ENCODE measurements at regions not wholly inside any gene's neighbourhood (a gene's known extent, or its start where the extent isn't known, plus 50 kb on each side); places are given as distances from the start of the nearest gene placed in this dataset.

GRCh38 chr10:33680036-33680435 lies 345.6 kb upstream of the NRP1 start:
- H3K4me1 ChIP-seq (ENCODE audit: control insufficient read depth in 3 of 3, insufficient read depth in 2 of 3, low read depth in 1 of 3, low read length in 2 of 3) = no peaks in the 10 kb centered on the region
- no peak overlapping the region for H3K27ac ChIP-seq (ENCODE audit: low read depth in 1 of 3, low read length in 2 of 3)
- H3K9me3 ChIP-seq (ENCODE audit: control insufficient read depth in 2 of 2, insufficient read depth in 1 of 2, low read depth in 1 of 2, low read length in 1 of 2) = no peaks in the 10 kb centered on the region
- WGBS, 3 donors = 65 to 75% (median 74%) methylated on average over 5 of the region's 5 CpGs
- H3K36me3 ChIP-seq (ENCODE audit: control insufficient read depth in 3 of 3, insufficient read depth in 2 of 3, low read depth in 1 of 3, low read length in 3 of 3) = no peaks in the 10 kb centered on the region
- no peak overlapping the region for H3K4me3 ChIP-seq (ENCODE audit: low read depth in 1 of 3, low read length in 3 of 3)
- DNase-seq = no peak
- no peak for FAIRE-seq
- no peaks in the 10 kb centered on the region for H3K27me3 ChIP-seq (ENCODE audit: control insufficient read depth in 3 of 3, insufficient read depth in 3 of 3, low read length in 3 of 3)

- 81 to 84% (median 84%) methylated on average over 9 of the region's 9 CpGs for WGBS, 3 donors
- H3K9me3 ChIP-seq (ENCODE audit: control insufficient read depth in 2 of 2, insufficient read depth in 1 of 2, low read depth in 1 of 2, low read length in 1 of 2) = no peaks in the 10 kb centered on the region
- no peaks in the 10 kb centered on the region for H3K27me3 ChIP-seq (ENCODE audit: control insufficient read depth in 3 of 3, insufficient read depth in 3 of 3, low read length in 3 of 3)
- DNase-seq (no peak), FAIRE-seq (no peak)
- H3K4me3 ChIP-seq (ENCODE audit: low read depth in 1 of 3, low read length in 3 of 3) = no peak overlapping the region
- no peaks in the 10 kb centered on the region for H3K36me3 ChIP-seq (ENCODE audit: control insufficient read depth in 3 of 3, insufficient read depth in 2 of 3, low read depth in 1 of 3, low read length in 3 of 3)
- H3K4me1 ChIP-seq (ENCODE audit: control insufficient read depth in 3 of 3, insufficient read depth in 2 of 3, low read depth in 1 of 3, low read length in 2 of 3) = no peaks in the 10 kb centered on the region
- no peak overlapping the region for H3K27ac ChIP-seq (ENCODE audit: low read depth in 1 of 3, low read length in 2 of 3)
Measured at GRCh38 chr10:33676606-33677339, 342.3 kb upstream of the NRP1 start.

GRCh38 chr10:33674986-33675599 lies 340.6 kb upstream of the NRP1 start:
- Histone ChIP-seq H3K36me3 (ENCODE audit: control insufficient read depth in 3 of 3, insufficient read depth in 2 of 3, low read depth in 1 of 3, low read length in 3 of 3) (no peaks in the 10 kb centered on the region), H3K4me3 (ENCODE audit: low read depth in 1 of 3, low read length in 3 of 3) (no peak overlapping the region), H3K27ac (ENCODE audit: low read depth in 1 of 3, low read length in 2 of 3) (peak overlapping the region in 1 of 3 donors; percentile 21), H3K9me3 (ENCODE audit: control insufficient read depth in 2 of 2, insufficient read depth in 1 of 2, low read depth in 1 of 2, low read length in 1 of 2) (no peaks in the 10 kb centered on the region), H3K27me3 (ENCODE audit: control insufficient read depth in 3 of 3, insufficient read depth in 3 of 3, low read length in 3 of 3) (no peaks in the 10 kb centered on the region), H3K4me1 (ENCODE audit: control insufficient read depth in 3 of 3, insufficient read depth in 2 of 3, low read depth in 1 of 3, low read length in 2 of 3) (no peaks in the 10 kb centered on the region)
- no peak for DNase-seq
- FAIRE-seq = no peak
- WGBS, 3 donors = 64 to 83% (median 76%) methylated on average over 10 of the region's 10 CpGs

GRCh38 chr10:33674491-33674890 lies 340.0 kb upstream of the NRP1 start:
- WGBS, 3 donors = 81 to 86% (median 83%) methylated on average over 2 of the region's 2 CpGs
- no peaks in the 10 kb centered on the region for H3K36me3 ChIP-seq (ENCODE audit: control insufficient read depth in 3 of 3, insufficient read depth in 2 of 3, low read depth in 1 of 3, low read length in 3 of 3)
- DNase-seq = no peak

GRCh38 chr10:33673839-33674415 lies 339.5 kb upstream of the NRP1 start:
- H3K9me3 ChIP-seq (ENCODE audit: control insufficient read depth in 2 of 2, insufficient read depth in 1 of 2, low read depth in 1 of 2, low read length in 1 of 2) = no peaks in the 10 kb centered on the region
- no peaks in the 10 kb centered on the region for H3K4me1 ChIP-seq (ENCODE audit: control insufficient read depth in 3 of 3, insufficient read depth in 2 of 3, low read depth in 1 of 3, low read length in 2 of 3)
- WGBS, 3 donors = 74 to 92% (median 84%) methylated on average over 3 of the region's 3 CpGs
- no peak for FAIRE-seq
- no peak overlapping the region for H3K27ac ChIP-seq (ENCODE audit: low read depth in 1 of 3, low read length in 2 of 3)
- no peaks in the 10 kb centered on the region for H3K27me3 ChIP-seq (ENCODE audit: control insufficient read depth in 3 of 3, insufficient read depth in 3 of 3, low read length in 3 of 3)
- H3K36me3 ChIP-seq (ENCODE audit: control insufficient read depth in 3 of 3, insufficient read depth in 2 of 3, low read depth in 1 of 3, low read length in 3 of 3) = no peaks in the 10 kb centered on the region
- no peak for DNase-seq
- H3K4me3 ChIP-seq (ENCODE audit: low read depth in 1 of 3, low read length in 3 of 3) = no peak overlapping the region

More at GRCh38 chr10:33674491-33674890, 340.0 kb upstream of the NRP1 start:
- Histone ChIP-seq H3K9me3 (ENCODE audit: control insufficient read depth in 2 of 2, insufficient read depth in 1 of 2, low read depth in 1 of 2, low read length in 1 of 2) (no peaks in the 10 kb centered on the region), H3K4me1 (ENCODE audit: control insufficient read depth in 3 of 3, insufficient read depth in 2 of 3, low read depth in 1 of 3, low read length in 2 of 3) (no peaks in the 10 kb centered on the region), H3K27me3 (ENCODE audit: control insufficient read depth in 3 of 3, insufficient read depth in 3 of 3, low read length in 3 of 3) (no peaks in the 10 kb centered on the region), H3K4me3 (ENCODE audit: low read depth in 1 of 3, low read length in 3 of 3) (no peak overlapping the region), H3K27ac (ENCODE audit: low read depth in 1 of 3, low read length in 2 of 3) (no peak overlapping the region)
- no peak for FAIRE-seq

GRCh38 chr10:33669904-33670303 lies 335.4 kb upstream of the NRP1 start:
- FAIRE-seq (no peak), DNase-seq (no peak)
- Histone ChIP-seq H3K4me1 (ENCODE audit: control insufficient read depth in 3 of 3, insufficient read depth in 2 of 3, low read depth in 1 of 3, low read length in 2 of 3) (no peaks in the 10 kb centered on the region), H3K27me3 (ENCODE audit: control insufficient read depth in 3 of 3, insufficient read depth in 3 of 3, low read length in 3 of 3) (no peaks in the 10 kb centered on the region), H3K4me3 (ENCODE audit: low read depth in 1 of 3, low read length in 3 of 3) (no peak overlapping the region), H3K27ac (ENCODE audit: low read depth in 1 of 3, low read length in 2 of 3) (no peak overlapping the region), H3K36me3 (ENCODE audit: control insufficient read depth in 3 of 3, insufficient read depth in 2 of 3, low read depth in 1 of 3, low read length in 3 of 3) (no peaks in the 10 kb centered on the region), H3K9me3 (ENCODE audit: control insufficient read depth in 2 of 2, insufficient read depth in 1 of 2, low read depth in 1 of 2, low read length in 1 of 2) (no peaks in the 10 kb centered on the region)
- 85 to 95% (median 88%) methylated on average over 5 of the region's 5 CpGs for WGBS, 3 donors

- Histone ChIP-seq H3K4me1 (ENCODE audit: control insufficient read depth in 3 of 3, insufficient read depth in 2 of 3, low read depth in 1 of 3, low read length in 2 of 3) (no peaks in the 10 kb centered on the region), H3K27me3 (ENCODE audit: control insufficient read depth in 3 of 3, insufficient read depth in 3 of 3, low read length in 3 of 3) (no peaks in the 10 kb centered on the region), H3K4me3 (ENCODE audit: low read depth in 1 of 3, low read length in 3 of 3) (no peak overlapping the region), H3K9me3 (ENCODE audit: control insufficient read depth in 2 of 2, insufficient read depth in 1 of 2, low read depth in 1 of 2, low read length in 1 of 2) (peaks cover 0 to 4% of the 10 kb centered on the region in 2 donors), H3K36me3 (ENCODE audit: control insufficient read depth in 3 of 3, insufficient read depth in 2 of 3, low read depth in 1 of 3, low read length in 3 of 3) (no peaks in the 10 kb centered on the region), H3K27ac (ENCODE audit: low read depth in 1 of 3, low read length in 2 of 3) (no peak overlapping the region)
- FAIRE-seq = no peak
- WGBS, 3 donors = 62 to 72% (median 68%) methylated on average over 5 of the region's 5 CpGs
- peak; percentile 27 to 36 for DNase-seq
Measured at GRCh38 chr10:33666686-33667480, 332.4 kb upstream of the NRP1 start.

- Histone ChIP-seq H3K27me3 (ENCODE audit: control insufficient read depth in 3 of 3, insufficient read depth in 3 of 3, low read length in 3 of 3) (no peaks in the 10 kb centered on the region), H3K9me3 (ENCODE audit: control insufficient read depth in 2 of 2, insufficient read depth in 1 of 2, low read depth in 1 of 2, low read length in 1 of 2) (peaks cover 0 to 4% of the 10 kb centered on the region in 2 donors), H3K4me3 (ENCODE audit: low read depth in 1 of 3, low read length in 3 of 3) (no peak overlapping the region), H3K36me3 (ENCODE audit: control insufficient read depth in 3 of 3, insufficient read depth in 2 of 3, low read depth in 1 of 3, low read length in 3 of 3) (no peaks in the 10 kb centered on the region), H3K27ac (ENCODE audit: low read depth in 1 of 3, low read length in 2 of 3) (no peak overlapping the region), H3K4me1 (ENCODE audit: control insufficient read depth in 3 of 3, insufficient read depth in 2 of 3, low read depth in 1 of 3, low read length in 2 of 3) (no peaks in the 10 kb centered on the region)
- no peak for FAIRE-seq
- no peak for DNase-seq
Measured at GRCh38 chr10:33665501-33665900, 331.0 kb upstream of the NRP1 start.

Measured in small intestine (tissue), 7 donors.